Suprapubic skin (tissue), 4 donors: ENCODE measurements at regions not wholly inside any gene's neighbourhood (a gene's known extent, or its start where the extent isn't known, plus 50 kb on each side); places are given as distances from the start of the nearest gene placed in this dataset.

Experiments used
- DNase-seq, 2 donors: peaks; one replicate each; pipeline ENCODE4 v3.0.0-alpha.2; 2019; ENCODE audit warnings: low spot score in 2 of 2
- H3K27ac ChIP-seq: fragments of 200-600 bp; sonication (generic); one replicate; pipeline ENCODE4 v1.5.1; 2019
- H3K27me3 ChIP-seq: fragments of 200-600 bp; sonication (generic); one replicate; pipeline ENCODE4 v1.5.1; 2019
- H3K36me3 ChIP-seq: fragments of 200-600 bp; sonication (generic); one replicate; pipeline ENCODE4 v1.5.1; 2019
- H3K4me1 ChIP-seq: fragments of 200-600 bp; sonication (generic); one replicate; pipeline ENCODE4 v1.5.1; 2019
- H3K4me3 ChIP-seq: fragments of 200-600 bp; sonication (generic); one replicate; pipeline ENCODE4 v1.5.1; 2019; ENCODE audit warnings: mild to moderate bottlenecking
- H3K9me3 ChIP-seq: fragments of 200-600 bp; sonication (generic); one replicate; pipeline ENCODE4 v1.5.1; 2019
- EP300 ChIP-seq: sonication (generic); formaldehyde crosslinking; IDR thresholded peaks from one replicate; pipeline ENCODE4 v1.6.1; 2017; ENCODE audit warnings: antibody characterized with exemption
- POLR2A ChIP-seq, 2 donors: fragments of 450-650 bp; IDR thresholded peaks; one replicate each; pipeline ENCODE4 v1.6.1; 2017; ENCODE audit warnings: antibody characterized with exemption in 2 of 2, mild to moderate bottlenecking in 2 of 2, moderate library complexity in 2 of 2
- POLR2AphosphoS5 ChIP-seq, 3 donors: sonication (generic); formaldehyde crosslinking; IDR thresholded peaks; one replicate each; pipeline ENCODE4 v1.6.1; 2017; ENCODE audit warnings: antibody characterized with exemption in 3 of 3
- WGBS: methylation state at CpG from one replicate; pipeline ENCODE4 v1.1.5; 2018; 5-methylcytosine and 5-hydroxymethylcytosine counted together
- TF ChIP-seq, protein P1 (sequence below), 2 donors: fragments of 200-600 bp in 1 of 2; fragments of 450-650 bp in 1 of 2; sonication (generic) in 1 of 2; IDR thresholded peaks; one replicate each; pipeline ENCODE4 v1.5.1; 2016 to 2019; ENCODE audit warnings: antibody characterized with exemption in 2 of 2, mild to moderate bottlenecking in 1 of 2, moderate library complexity in 1 of 2

DNA sequence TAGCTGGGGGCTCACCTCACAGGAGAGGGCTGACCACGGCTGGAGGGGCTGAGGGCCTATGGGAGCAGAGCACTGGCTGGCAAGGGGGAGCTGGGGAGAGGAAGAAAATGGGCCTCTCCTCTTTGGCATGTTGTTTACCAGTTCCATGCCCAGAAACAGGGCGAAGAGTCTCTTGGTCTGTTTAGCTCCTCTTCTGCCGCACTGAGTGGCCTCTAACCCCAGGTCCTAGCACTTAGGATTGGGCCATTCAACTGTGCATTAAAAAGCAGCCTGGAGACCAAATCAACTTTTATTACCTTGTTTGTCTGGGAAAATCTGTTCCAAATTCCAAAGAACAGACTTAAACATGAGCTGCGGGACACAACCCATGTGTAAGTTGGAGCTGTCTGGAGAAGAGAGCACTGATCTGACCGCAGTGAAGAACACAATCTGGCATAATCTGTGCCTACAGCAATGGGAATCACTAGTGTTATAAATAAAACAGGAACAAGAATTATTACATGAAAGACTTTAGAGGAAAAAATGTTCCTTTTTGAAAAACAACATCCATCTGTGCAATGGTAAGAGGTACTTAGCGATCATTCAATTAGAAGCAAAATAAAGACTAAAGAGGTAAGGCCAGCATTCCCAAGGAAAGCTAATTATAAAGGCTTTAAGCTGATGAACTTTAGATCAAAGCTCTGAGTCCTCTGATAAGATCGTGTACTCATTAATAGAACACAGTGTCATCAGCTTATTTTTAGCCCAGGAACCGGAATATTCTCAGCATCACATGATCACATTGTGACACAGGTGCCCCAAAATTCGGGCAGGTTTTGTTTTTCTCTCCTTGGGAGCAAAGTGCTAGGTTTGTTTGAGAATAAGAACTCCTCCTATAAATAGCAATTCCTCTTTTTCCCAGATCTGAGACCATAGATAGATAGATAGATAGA, 243.2 kb downstream of the COL4A1 start:
- Histone ChIP-seq H3K27me3 (no peaks in the 10 kb centered on the region), H3K4me3 (no peak overlapping the region), H3K9me3 (no peaks in the 10 kb centered on the region), H3K27ac (no peak overlapping the region), H3K36me3 (no peaks in the 10 kb centered on the region), H3K4me1 (no peaks in the 10 kb centered on the region)
- WGBS = 76% methylated on average over 9 of the region's 9 CpGs
- no peak for TF ChIP-seq POLR2A (IDR thresholded peaks at IDR 0.05)
- TF ChIP-seq POLR2AphosphoS5 (IDR thresholded peaks at IDR 0.05) = no peak
- DNase-seq = no peak

DNA sequence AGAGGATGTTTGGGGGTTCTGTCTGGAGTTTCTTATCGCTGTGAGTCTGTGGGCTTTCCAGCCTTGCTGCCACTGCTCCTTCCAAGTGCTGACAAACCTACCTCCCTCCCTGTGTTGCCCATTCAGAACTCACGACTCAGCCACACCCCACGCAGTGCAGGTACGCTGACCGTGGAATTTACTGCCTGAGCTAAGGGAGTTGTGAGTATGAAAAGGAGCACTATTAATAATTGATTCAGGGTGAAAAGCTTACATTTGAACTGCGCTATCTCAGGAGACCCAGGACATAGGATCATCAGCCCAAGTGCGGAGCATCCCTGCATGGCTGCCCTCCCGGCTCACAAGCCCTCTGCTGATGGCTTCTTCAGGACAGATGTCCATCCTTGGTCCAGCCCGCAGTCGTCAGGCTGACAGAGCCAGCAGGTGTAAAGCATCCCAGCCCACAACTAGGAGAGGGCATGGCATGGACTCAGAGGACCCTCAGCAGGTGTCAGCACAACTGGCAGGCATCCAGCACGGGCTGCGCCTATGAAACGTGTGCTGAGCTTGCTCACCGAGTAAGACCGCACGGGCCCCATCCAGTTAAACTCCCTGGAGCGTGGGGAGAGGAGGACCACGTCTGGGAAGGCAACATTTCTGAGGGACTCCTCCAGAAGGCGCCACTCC, 244.0 kb downstream of the COL4A1 start:
- Histone ChIP-seq H3K27ac (no peak overlapping the region), H3K27me3 (no peaks in the 10 kb centered on the region), H3K9me3 (no peaks in the 10 kb centered on the region), H3K36me3 (no peaks in the 10 kb centered on the region), H3K4me1 (no peaks in the 10 kb centered on the region), H3K4me3 (no peak overlapping the region)
- WGBS = 80% methylated on average over 11 of the region's 19 CpGs
- TF ChIP-seq EP300 = no peak
- TF ChIP-seq POLR2A (IDR thresholded peaks at IDR 0.05) = no peak
- TF ChIP-seq, protein P1, sequence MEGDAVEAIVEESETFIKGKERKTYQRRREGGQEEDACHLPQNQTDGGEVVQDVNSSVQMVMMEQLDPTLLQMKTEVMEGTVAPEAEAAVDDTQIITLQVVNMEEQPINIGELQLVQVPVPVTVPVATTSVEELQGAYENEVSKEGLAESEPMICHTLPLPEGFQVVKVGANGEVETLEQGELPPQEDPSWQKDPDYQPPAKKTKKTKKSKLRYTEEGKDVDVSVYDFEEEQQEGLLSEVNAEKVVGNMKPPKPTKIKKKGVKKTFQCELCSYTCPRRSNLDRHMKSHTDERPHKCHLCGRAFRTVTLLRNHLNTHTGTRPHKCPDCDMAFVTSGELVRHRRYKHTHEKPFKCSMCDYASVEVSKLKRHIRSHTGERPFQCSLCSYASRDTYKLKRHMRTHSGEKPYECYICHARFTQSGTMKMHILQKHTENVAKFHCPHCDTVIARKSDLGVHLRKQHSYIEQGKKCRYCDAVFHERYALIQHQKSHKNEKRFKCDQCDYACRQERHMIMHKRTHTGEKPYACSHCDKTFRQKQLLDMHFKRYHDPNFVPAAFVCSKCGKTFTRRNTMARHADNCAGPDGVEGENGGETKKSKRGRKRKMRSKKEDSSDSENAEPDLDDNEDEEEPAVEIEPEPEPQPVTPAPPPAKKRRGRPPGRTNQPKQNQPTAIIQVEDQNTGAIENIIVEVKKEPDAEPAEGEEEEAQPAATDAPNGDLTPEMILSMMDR (IDR thresholded peaks at IDR 0.05) = no peak
- no peak for TF ChIP-seq POLR2AphosphoS5 (IDR thresholded peaks at IDR 0.05)
- no peak for DNase-seq

DNA sequence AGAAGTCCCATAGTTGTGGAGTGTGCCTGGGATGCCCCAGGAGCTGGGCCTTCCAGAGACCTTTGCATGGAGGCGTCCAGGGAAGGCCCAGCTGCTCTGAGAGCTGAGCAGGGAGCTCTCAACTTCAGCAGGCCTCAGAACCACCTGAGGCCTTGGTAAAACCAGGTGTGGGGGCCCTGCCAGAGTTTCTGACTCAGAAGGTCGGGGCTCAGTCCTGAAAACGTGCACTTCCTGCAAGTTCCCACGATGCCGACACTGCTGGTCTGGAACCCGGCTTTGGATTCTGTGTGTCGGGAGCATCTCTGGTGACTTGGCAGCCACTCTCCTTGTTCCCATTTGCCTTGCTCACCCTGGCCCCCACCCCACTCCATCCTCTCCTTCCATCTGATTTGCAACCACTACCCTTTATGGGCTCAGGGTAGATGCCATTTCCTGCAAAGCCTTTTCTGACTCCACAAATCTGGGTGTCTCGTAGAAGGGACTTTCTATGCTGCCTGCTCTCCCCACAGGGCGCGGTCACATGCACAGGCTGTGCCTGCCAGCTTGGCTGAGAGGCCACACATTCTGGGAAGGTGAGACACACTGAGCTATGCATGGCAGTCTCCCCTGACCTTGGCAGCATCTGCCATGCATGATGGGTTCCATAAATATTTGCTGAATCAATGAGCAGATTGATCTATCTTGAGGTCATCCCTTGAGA, 244.7 kb downstream of the COL4A1 start:
- H3K36me3 ChIP-seq = no peaks in the 10 kb centered on the region
- H3K27ac ChIP-seq = no peak overlapping the region
- no peaks in the 10 kb centered on the region for H3K9me3 ChIP-seq
- DNase-seq = no peak
- H3K4me3 ChIP-seq = no peak overlapping the region
- no peak for TF ChIP-seq POLR2AphosphoS5 (IDR thresholded peaks at IDR 0.05)
- TF ChIP-seq, protein P1 (IDR thresholded peaks at IDR 0.05) = no peak
- no peak for TF ChIP-seq EP300
- no peak for TF ChIP-seq POLR2A (IDR thresholded peaks at IDR 0.05)
- WGBS = 64% methylated on average over 10 of the region's 10 CpGs
- H3K27me3 ChIP-seq = no peaks in the 10 kb centered on the region
- H3K4me1 ChIP-seq = no peaks in the 10 kb centered on the region

DNA sequence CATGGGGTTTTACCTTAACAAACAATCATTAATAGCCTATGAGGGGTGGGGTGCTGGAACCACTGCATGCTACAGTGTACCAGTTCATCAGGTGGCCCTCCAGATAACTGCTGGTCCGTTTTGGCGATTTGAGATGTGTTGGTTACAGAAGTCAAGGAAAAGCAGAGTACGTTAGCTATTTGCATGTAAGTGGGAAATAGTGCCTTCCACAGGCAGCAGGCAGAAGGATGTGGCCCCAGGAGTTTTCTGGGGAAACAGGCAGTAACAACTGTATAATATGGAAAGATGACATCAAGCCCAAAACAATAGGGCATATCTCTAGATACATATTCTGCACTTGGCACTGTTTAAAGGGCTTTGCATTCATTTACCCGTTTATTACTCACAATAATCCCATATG, 245.7 kb downstream of the COL4A1 start:
- H3K4me3 ChIP-seq = no peak overlapping the region
- H3K4me1 ChIP-seq = no peaks in the 10 kb centered on the region
- no peaks in the 10 kb centered on the region for H3K27me3 ChIP-seq
- TF ChIP-seq EP300 (no peak), POLR2A (IDR thresholded peaks at IDR 0.05) (no peak), POLR2AphosphoS5 (IDR thresholded peaks at IDR 0.05) (no peak)
- H3K36me3 ChIP-seq = no peaks in the 10 kb centered on the region
- no peak overlapping the region for H3K27ac ChIP-seq
- WGBS = 86% methylated on average over 4 of the region's 4 CpGs
- no peak for DNase-seq
- no peaks in the 10 kb centered on the region for H3K9me3 ChIP-seq

DNA sequence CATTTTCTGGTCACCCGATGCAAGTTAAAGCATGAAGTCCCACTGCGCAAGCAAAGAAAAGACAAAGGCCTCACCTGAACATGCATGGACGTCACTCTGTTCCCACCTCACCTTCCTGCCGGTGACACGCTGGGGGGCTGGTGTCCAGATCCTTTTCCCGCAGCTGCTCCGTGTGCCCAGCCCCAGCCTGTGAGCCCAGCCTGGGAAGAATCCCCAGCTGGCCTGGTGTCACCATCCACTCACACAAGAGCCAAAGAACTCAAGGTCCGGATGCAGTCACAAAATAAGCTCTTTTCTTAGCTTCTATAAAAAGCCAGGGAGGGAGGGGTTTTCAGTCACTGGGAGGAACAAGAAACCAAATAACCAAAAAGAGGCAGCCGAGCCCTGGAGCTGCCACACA, 249.9 kb downstream of the COL4A1 start:
- Histone ChIP-seq H3K27ac (no peak overlapping the region), H3K36me3 (no peaks in the 10 kb centered on the region), H3K27me3 (no peaks in the 10 kb centered on the region), H3K4me3 (no peak overlapping the region), H3K9me3 (no peaks in the 10 kb centered on the region), H3K4me1 (no peaks in the 10 kb centered on the region)
- WGBS = 65% methylated on average over 8 of the region's 9 CpGs
- DNase-seq = no peak
- TF ChIP-seq, protein P1 (IDR thresholded peaks at IDR 0.05) = no peak
- TF ChIP-seq EP300 (no peak), POLR2AphosphoS5 (IDR thresholded peaks at IDR 0.05) (no peak), POLR2A (IDR thresholded peaks at IDR 0.05) (no peak)

DNA sequence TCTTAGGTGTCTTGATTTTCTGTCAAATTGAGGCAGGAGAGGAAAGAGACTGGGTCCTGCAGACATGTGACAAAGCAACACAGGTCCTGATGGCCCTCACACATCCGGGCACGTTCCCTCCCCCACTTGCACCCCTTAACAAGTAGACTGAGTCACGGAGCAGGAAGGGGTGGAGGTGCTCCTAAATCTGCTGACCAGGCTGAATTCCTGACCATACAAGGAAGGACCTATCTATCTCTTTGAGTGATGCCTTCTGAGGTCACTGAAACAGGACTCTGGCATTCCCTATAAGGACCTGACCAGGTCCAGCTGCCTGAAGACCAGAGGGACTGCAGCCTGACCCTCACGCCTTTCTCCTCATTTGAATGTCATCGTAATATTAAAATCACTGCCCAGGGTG, 250.3 kb downstream of the COL4A1 start:
- no peak overlapping the region for H3K4me3 ChIP-seq
- 86% methylated on average over 5 of the region's 5 CpGs for WGBS
- no peaks in the 10 kb centered on the region for H3K36me3 ChIP-seq
- no peaks in the 10 kb centered on the region for H3K9me3 ChIP-seq
- TF ChIP-seq, protein P1 (IDR thresholded peaks at IDR 0.05) = no peak
- TF ChIP-seq EP300 (no peak), POLR2AphosphoS5 (IDR thresholded peaks at IDR 0.05) (no peak), POLR2A (IDR thresholded peaks at IDR 0.05) (no peak)
- no peak for DNase-seq
- H3K4me1 ChIP-seq = no peaks in the 10 kb centered on the region
- no peaks in the 10 kb centered on the region for H3K27me3 ChIP-seq
- no peak overlapping the region for H3K27ac ChIP-seq
